Thoracic aorta (tissue), 2 donors: ENCODE measurements at regions not wholly inside any gene's neighbourhood (a gene's known extent, or its start where the extent isn't known, plus 50 kb on each side); places are given as distances from the start of the nearest gene placed in this dataset.

Experiments used
- ATAC-seq: fragments of 150-250 bp; one replicate; pipeline ENCODE4 v1.8.0; 2017; ENCODE audit warnings: low read depth; ENCODE audit not compliant: insufficient number of reproducible peaks, low FRiP score
- DNase-seq: peaks from one replicate; pipeline ENCODE4 v3.0.0-alpha.2; 2020; ENCODE audit warnings: low spot score
- H3K27ac ChIP-seq, 2 donors: fragments of 200-600 bp; sonication (generic); 1 replicate in 1 of 2; 2 replicates in 1 of 2; pipeline ENCODE4 v1.5.1; 2016; ENCODE audit warnings: mild to moderate bottlenecking in 2 of 2, moderate library complexity in 2 of 2
- H3K27me3 ChIP-seq: fragments of 200-600 bp; sonication (generic); replicated peaks from 2 replicates; pipeline ENCODE4 v1.6.0; 2016; ENCODE audit warnings: mild to moderate bottlenecking; ENCODE audit not compliant: insufficient read depth
- H3K36me3 ChIP-seq: fragments of 200-600 bp; sonication (generic); one replicate; pipeline ENCODE4 v1.5.1; 2016
- H3K4me1 ChIP-seq, 2 donors: fragments of 200-600 bp; sonication (generic); 1 replicate in 1 of 2; 2 replicates in 1 of 2; pipeline versions ENCODE4 v1.5.1 to v1.6.0; 2016; ENCODE audit warnings: low read depth in 2 of 2, mild to moderate bottlenecking in 1 of 2; ENCODE audit not compliant: control insufficient read depth in 1 of 2
- H3K4me3 ChIP-seq: fragments of 200-600 bp; sonication (generic); 2 replicates; pipeline ENCODE4 v1.5.1; 2016; ENCODE audit warnings: mild to moderate bottlenecking
- H3K9me3 ChIP-seq: fragments of 200-600 bp; sonication (generic); 2 replicates; pipeline ENCODE4 v1.5.1; 2016
- CTCF ChIP-seq: fragments of 200-600 bp; sonication (generic); IDR thresholded peaks from one replicate; pipeline ENCODE4 v1.5.1; 2019; ENCODE audit warnings: antibody characterized with exemption

- no peak for TF ChIP-seq CTCF
- Histone ChIP-seq H3K27ac (no peak overlapping the region), H3K36me3 (no peaks in the 10 kb centered on the region), H3K4me3 (no peak overlapping the region), H3K9me3 (no peaks in the 10 kb centered on the region), H3K27me3 (no peaks in the 10 kb centered on the region), H3K4me1 (no peaks in the 10 kb centered on the region)
- ATAC-seq (no peak), DNase-seq (no peak)
Observed at GRCh38 chr12:118827606-118828005, 153.7 kb upstream of the SRRM4 start.

DNA sequence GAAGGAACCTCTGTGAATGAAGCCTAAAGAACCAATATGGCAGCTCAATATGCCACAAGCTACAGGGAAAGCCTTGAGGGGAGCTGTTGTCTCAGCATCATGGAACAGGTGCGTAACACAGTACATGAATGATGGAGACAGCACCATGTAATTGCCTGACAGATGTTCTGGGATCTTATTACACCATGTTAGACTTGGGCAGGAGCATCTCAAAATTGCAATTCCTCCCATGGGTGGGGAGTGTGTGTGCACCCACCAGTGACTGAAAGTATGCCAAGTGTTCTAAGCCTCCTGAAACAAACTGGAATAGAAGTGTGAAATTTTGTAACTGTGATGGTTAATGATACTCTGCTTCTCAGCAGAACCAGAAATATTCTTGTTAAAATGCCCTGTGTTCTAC, 151.0 kb upstream of the SRRM4 start:
- Histone ChIP-seq H3K4me3 (no peak overlapping the region), H3K27me3 (no peaks in the 10 kb centered on the region), H3K9me3 (no peaks in the 10 kb centered on the region), H3K4me1 (no peaks in the 10 kb centered on the region), H3K27ac (no peak overlapping the region), H3K36me3 (no peaks in the 10 kb centered on the region)
- no peak for ATAC-seq
- TF ChIP-seq CTCF, result no peak
- DNase-seq, result no peak

- ATAC-seq (no peak), DNase-seq (no peak)
- Histone ChIP-seq H3K9me3 (no peaks in the 10 kb centered on the region), H3K27ac (no peak overlapping the region), H3K4me1 (no peaks in the 10 kb centered on the region), H3K27me3 (no peaks in the 10 kb centered on the region), H3K4me3 (no peak overlapping the region), H3K36me3 (no peaks in the 10 kb centered on the region)
- no peak for TF ChIP-seq CTCF
Observed at GRCh38 chr12:118835926-118836325, 145.4 kb upstream of the SRRM4 start.

GRCh38 chr12:118840399-118840798, 140.9 kb upstream of the SRRM4 start:
- no peak for DNase-seq
- TF ChIP-seq CTCF, result no peak
- Histone ChIP-seq H3K27me3 (no peaks in the 10 kb centered on the region), H3K27ac (no peak overlapping the region), H3K4me3 (no peak overlapping the region), H3K9me3 (no peaks in the 10 kb centered on the region), H3K4me1 (no peaks in the 10 kb centered on the region), H3K36me3 (no peaks in the 10 kb centered on the region)
- ATAC-seq, result no peak

DNA sequence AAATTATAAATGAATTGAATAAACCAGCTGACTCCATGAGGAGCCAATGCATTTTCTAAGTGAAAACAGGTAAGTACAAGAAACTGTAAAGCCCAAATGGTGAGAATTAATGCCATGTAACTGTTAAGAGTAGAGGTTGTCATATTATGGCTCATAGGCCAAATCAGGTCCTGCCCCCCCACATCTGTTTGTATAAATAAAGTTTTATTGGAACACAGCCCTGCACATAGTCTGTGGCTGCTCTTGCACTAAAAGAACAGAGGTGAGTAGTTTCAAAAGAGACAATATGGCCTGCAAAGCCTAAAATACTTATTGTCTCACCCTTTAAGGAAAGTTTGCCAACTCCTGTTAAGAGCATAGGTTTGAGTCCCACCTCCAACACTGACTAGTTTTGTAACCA, 140.5 kb upstream of the SRRM4 start:
- no peak overlapping the region for H3K27ac ChIP-seq
- TF ChIP-seq CTCF, result no peak
- no peaks in the 10 kb centered on the region for H3K36me3 ChIP-seq
- DNase-seq (no peak), ATAC-seq (no peak)
- H3K9me3 ChIP-seq, result no peaks in the 10 kb centered on the region
- no peaks in the 10 kb centered on the region for H3K4me1 ChIP-seq
- no peak overlapping the region for H3K4me3 ChIP-seq
- H3K27me3 ChIP-seq, result no peaks in the 10 kb centered on the region
